ENCODE measurements at regions not wholly inside any gene's neighbourhood (a gene's known extent, or its start where the extent isn't known, plus 50 kb on each side); places are given as distances from the start of the nearest gene placed in this dataset.

DNA sequence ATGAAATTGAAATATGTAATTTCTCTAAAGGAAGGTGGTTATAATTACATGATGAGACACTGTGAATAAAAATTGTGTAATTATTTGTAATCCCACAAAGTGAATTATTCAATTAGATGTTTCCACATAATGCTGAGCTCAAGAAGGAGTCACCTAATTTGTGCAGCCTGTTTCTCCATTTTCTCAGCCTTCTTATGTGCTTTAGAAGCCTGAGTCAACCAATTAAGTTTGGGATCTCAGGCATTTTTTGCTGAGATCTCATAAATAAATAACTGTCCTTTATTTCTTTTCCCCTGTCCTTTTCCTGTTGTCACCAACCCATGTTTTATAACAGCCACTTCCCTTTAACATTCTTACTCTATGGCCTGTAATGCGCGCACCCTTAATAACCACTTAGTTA, 506.5 kb upstream of the SEMA3D start:
- TF ChIP-seq POLR2A (IDR thresholded peaks at IDR 0.05; ENCODE audit: low read depth) (no peak), EP300 (IDR thresholded peaks at IDR 0.05) (no peak), POLR2AphosphoS5 (IDR thresholded peaks at IDR 0.05) (no peak)
- TF ChIP-seq, protein P1, sequence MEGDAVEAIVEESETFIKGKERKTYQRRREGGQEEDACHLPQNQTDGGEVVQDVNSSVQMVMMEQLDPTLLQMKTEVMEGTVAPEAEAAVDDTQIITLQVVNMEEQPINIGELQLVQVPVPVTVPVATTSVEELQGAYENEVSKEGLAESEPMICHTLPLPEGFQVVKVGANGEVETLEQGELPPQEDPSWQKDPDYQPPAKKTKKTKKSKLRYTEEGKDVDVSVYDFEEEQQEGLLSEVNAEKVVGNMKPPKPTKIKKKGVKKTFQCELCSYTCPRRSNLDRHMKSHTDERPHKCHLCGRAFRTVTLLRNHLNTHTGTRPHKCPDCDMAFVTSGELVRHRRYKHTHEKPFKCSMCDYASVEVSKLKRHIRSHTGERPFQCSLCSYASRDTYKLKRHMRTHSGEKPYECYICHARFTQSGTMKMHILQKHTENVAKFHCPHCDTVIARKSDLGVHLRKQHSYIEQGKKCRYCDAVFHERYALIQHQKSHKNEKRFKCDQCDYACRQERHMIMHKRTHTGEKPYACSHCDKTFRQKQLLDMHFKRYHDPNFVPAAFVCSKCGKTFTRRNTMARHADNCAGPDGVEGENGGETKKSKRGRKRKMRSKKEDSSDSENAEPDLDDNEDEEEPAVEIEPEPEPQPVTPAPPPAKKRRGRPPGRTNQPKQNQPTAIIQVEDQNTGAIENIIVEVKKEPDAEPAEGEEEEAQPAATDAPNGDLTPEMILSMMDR (IDR thresholded peaks at IDR 0.05), result no peak

All from esophagus muscularis mucosa (tissue), 4 donors.